ENCODE measurements at regions not wholly inside any gene's neighbourhood (a gene's known extent, or its start where the extent isn't known, plus 50 kb on each side); places are given as distances from the start of the nearest gene placed in this dataset.
"Not testable (repeated sequence)": the region's sequence is repeated elsewhere in the genome, so short reads cannot be mapped to it uniquely, and the experiment has no call there.

DNA sequence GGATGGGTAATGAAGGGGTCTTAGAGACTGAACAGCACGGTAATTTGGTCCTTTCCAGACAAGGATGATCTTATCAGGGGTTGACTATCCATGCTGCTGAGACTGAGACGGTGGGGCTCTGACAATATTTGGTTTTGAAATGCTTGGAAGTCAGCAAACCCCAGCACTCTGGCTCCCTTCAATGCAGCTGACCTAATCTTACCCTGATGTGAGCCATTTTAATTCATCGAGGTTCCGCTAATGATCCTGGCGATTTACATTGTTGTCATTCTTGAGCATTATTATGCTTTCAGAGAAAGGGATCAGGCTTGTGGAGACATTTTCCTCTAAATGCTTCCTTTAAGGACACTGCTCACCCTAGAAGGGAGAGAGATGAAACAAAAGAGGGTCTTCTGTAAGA lies 114.6 kb upstream of the BMPER start:
- TF ChIP-seq, protein P1, sequence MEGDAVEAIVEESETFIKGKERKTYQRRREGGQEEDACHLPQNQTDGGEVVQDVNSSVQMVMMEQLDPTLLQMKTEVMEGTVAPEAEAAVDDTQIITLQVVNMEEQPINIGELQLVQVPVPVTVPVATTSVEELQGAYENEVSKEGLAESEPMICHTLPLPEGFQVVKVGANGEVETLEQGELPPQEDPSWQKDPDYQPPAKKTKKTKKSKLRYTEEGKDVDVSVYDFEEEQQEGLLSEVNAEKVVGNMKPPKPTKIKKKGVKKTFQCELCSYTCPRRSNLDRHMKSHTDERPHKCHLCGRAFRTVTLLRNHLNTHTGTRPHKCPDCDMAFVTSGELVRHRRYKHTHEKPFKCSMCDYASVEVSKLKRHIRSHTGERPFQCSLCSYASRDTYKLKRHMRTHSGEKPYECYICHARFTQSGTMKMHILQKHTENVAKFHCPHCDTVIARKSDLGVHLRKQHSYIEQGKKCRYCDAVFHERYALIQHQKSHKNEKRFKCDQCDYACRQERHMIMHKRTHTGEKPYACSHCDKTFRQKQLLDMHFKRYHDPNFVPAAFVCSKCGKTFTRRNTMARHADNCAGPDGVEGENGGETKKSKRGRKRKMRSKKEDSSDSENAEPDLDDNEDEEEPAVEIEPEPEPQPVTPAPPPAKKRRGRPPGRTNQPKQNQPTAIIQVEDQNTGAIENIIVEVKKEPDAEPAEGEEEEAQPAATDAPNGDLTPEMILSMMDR (IDR thresholded peaks at IDR 0.05; ENCODE audit: low read depth, low read length, missing control alignments), result no peak
- in situ Hi-C loops (cut with HindIII; ENCODE audit: low sequenced_read_pairs), result no loop called here
- no peak for DNase-seq (ENCODE audit: low read depth)
- H3K4me3 ChIP-seq (ENCODE audit: low read depth, low read length), result no peak overlapping the region

- DNase-seq (ENCODE audit: low read depth), result no peak
- in situ Hi-C loops (cut with HindIII; ENCODE audit: low sequenced_read_pairs), result no loop called here
- no peak overlapping the region for H3K4me3 ChIP-seq (ENCODE audit: low read depth, low read length)
- TF ChIP-seq, protein P1 (IDR thresholded peaks at IDR 0.05; ENCODE audit: low read depth, low read length, missing control alignments), result no peak
These were observed 113.3 kb upstream of the BMPER start for GRCh38 chr7:33792041-33792440.

DNA sequence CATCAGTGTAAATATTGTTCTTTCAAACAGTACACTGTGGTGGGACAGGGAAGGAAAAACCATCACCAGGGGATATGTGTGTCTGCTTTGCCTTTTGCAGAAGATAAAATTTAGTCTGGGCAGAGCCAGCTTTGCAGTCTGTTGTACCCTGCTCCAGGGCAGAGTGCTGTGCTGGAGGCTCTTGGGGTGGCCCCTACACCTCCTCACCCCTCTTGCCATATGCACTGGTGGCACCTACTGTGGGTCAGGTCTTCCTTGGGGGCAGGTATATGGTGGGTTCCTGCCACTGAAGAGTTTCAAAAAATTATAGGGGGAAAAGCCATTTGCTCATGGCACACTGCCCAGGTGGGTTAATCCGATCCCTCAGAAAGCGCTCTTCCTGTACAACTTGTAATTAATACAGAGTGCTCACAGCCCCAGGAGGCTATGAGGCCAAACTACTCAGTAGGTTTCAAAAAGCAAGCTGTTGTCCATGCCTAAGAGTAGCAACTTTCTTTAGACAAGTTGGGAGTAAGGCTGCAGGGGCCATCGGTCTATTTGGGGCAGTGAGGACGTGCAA lies 112.7 kb upstream of the BMPER start:
- TF ChIP-seq, protein P1 (IDR thresholded peaks at IDR 0.05; ENCODE audit: low read depth, low read length, missing control alignments), result no peak
- DNase-seq (ENCODE audit: low read depth), result no peak
- H3K4me3 ChIP-seq (ENCODE audit: low read depth, low read length), result no peak overlapping the region
- in situ Hi-C loops (cut with HindIII; ENCODE audit: low sequenced_read_pairs), result no loop called here

GRCh38 chr7:33793616-33794015 lies 111.7 kb upstream of the BMPER start:
- TF ChIP-seq, protein P1 (IDR thresholded peaks at IDR 0.05; ENCODE audit: low read depth, low read length, missing control alignments), result no peak
- H3K4me3 ChIP-seq (ENCODE audit: low read depth, low read length), result no peak overlapping the region
- in situ Hi-C loops (cut with HindIII; ENCODE audit: low sequenced_read_pairs), result no loop called here
- no peak for DNase-seq (ENCODE audit: low read depth)

GRCh38 chr7:33794419-33794818 lies 110.9 kb upstream of the BMPER start:
- DNase-seq (ENCODE audit: low read depth), result no peak
- TF ChIP-seq, protein P1 (IDR thresholded peaks at IDR 0.05; ENCODE audit: low read depth, low read length, missing control alignments), result no peak
- no peak overlapping the region for H3K4me3 ChIP-seq (ENCODE audit: low read depth, low read length)
- in situ Hi-C loops (cut with HindIII; ENCODE audit: low sequenced_read_pairs), result no loop called here

DNA sequence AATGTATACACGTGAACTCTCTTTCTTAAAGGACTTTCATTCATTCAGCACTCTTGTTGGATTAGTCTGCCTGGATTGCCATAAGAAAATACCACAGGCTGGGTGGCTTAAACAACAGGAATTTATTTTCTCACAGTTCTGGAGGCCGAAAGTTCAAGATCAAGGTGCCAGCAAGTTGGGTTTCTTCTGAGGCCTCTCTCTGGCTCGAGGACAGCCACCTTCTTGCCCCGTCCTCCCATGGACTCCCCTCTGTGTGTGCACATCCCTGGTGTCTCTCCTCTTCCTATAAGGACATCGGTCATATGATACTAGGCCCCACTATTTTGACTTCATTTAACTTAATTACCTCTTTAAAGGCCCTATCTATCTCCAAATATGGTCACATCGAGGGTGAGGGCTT lies 110.4 kb upstream of the BMPER start:
- DNase-seq (ENCODE audit: low read depth), result no peak
- in situ Hi-C loops (cut with HindIII; ENCODE audit: low sequenced_read_pairs), result no loop called here
- TF ChIP-seq, protein P1 (IDR thresholded peaks at IDR 0.05; ENCODE audit: low read depth, low read length, missing control alignments), result no peak
- no peak overlapping the region for H3K4me3 ChIP-seq (ENCODE audit: low read depth, low read length)

DNA sequence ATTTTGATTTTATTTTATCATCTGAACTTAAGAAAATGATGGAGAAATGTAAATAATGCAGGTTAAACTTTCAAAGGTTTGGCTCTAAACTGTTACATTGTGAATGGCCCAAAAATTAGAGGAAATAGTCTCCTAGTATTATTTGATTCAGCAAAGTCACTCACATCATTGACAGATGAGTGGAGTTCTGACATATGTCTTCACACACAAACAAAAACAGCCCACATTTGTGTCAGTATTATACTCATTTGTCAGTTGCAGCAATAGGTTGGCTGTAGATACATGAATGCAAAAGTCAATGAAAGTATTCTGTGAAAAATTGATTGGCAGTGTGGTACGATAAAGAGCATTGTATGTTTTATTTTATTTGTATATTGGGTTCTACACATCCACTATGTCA lies 108.8 kb upstream of the BMPER start:
- DNase-seq (ENCODE audit: low read depth), result no peak
- TF ChIP-seq, protein P1 (IDR thresholded peaks at IDR 0.05; ENCODE audit: low read depth, low read length, missing control alignments), result no peak
- no peak overlapping the region for H3K4me3 ChIP-seq (ENCODE audit: low read depth, low read length)
- in situ Hi-C loops (cut with HindIII; ENCODE audit: low sequenced_read_pairs), result no loop called here

DNA sequence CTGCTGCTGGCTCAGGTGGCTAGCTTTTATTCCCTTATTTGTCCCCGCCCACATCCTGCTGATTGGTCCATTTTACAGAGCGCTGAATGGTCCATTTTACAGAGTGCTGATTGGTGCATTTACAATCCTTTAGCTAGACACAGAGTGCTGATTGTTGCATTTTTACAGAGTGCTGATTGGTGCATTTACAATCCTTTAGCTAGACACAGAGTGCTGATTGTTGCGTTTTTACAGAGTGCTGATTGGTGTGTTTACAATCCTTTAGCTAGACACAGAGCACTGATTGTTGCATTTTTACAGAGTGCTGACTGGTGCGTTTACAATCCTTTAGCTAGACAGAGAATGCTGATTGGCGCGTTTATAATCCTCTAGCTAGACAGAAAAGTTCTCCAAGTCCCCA lies 107.8 kb upstream of the BMPER start:
- DNase-seq (ENCODE audit: low read depth); H3K4me3 ChIP-seq (ENCODE audit: low read depth, low read length); in situ Hi-C loops (cut with HindIII; ENCODE audit: low sequenced_read_pairs): not testable (repeated sequence)
